HEK293 (cell line): ENCODE measurements at regions not wholly inside any gene's neighbourhood (a gene's known extent, or its start where the extent isn't known, plus 50 kb on each side); places are given as distances from the start of the nearest gene placed in this dataset.

ENCODE experiments used
- HOXA7 ChIP-seq: sonication (generic); formaldehyde crosslinking; IDR thresholded peaks from 2 replicates; pipeline ENCODE4 v1.8.1; 2022; ENCODE audit warnings: missing genetic modification reagents, borderline replicate concordance
- MYNN ChIP-seq: fragments of 450-650 bp; formaldehyde crosslinking; IDR thresholded peaks from 2 replicates; pipeline ENCODE4 v1.5.1; 2016; ENCODE audit warnings: missing biosample characterization, missing genetic modification characterization, borderline replicate concordance
- ZNF274 ChIP-seq, 2 experiments: fragments of 200-500 bp in 1 of 2; fragments of 450-650 bp in 1 of 2; sonication (Bioruptor generic) in 1 of 2; formaldehyde crosslinking in 1 of 2; IDR thresholded peaks; 2 replicates each; pipeline versions ENCODE4 v1.5.1 to v1.6.1; 2014 to 2016; ENCODE audit warnings: borderline replicate concordance in 1 of 2, inconsistent platforms in 1 of 2, low read length in 1 of 2, missing biosample characterization in 1 of 2, missing genetic modification characterization in 1 of 2
- ZNF558 ChIP-seq: fragments of 450-650 bp; formaldehyde crosslinking; IDR thresholded peaks from 2 replicates; pipeline ENCODE4 v1.5.1; 2016; ENCODE audit warnings: missing biosample characterization, missing genetic modification characterization
- TF ChIP-seq, protein P1 (sequence below): fragments of 450-650 bp; formaldehyde crosslinking; IDR thresholded peaks from 2 replicates; pipeline ENCODE4 v1.5.1; 2016; ENCODE audit warnings: missing biosample characterization, missing genetic modification characterization

GRCh38 chr6:169980826-169981450 lies 229.5 kb downstream of the ERMARD start:
- TF ChIP-seq, protein P1, sequence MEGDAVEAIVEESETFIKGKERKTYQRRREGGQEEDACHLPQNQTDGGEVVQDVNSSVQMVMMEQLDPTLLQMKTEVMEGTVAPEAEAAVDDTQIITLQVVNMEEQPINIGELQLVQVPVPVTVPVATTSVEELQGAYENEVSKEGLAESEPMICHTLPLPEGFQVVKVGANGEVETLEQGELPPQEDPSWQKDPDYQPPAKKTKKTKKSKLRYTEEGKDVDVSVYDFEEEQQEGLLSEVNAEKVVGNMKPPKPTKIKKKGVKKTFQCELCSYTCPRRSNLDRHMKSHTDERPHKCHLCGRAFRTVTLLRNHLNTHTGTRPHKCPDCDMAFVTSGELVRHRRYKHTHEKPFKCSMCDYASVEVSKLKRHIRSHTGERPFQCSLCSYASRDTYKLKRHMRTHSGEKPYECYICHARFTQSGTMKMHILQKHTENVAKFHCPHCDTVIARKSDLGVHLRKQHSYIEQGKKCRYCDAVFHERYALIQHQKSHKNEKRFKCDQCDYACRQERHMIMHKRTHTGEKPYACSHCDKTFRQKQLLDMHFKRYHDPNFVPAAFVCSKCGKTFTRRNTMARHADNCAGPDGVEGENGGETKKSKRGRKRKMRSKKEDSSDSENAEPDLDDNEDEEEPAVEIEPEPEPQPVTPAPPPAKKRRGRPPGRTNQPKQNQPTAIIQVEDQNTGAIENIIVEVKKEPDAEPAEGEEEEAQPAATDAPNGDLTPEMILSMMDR (tag by site-specific recombination), result no peak
- TF ChIP-seq HOXA7 (CRISPR knock-in tag) (no peak), ZNF558 (tag by site-specific recombination) (no peak), MYNN (tag by site-specific recombination) (no peak), ZNF274 (IDR thresholded peaks at IDR 0.05; ENCODE audit: low read length) (no peak), ZNF274 (tag by site-specific recombination; IDR thresholded peaks at IDR 0.05; ENCODE audit: borderline replicate concordance) (no peak)
